Neural progenitor cell (in vitro differentiated cells): ENCODE measurements at regions not wholly inside any gene's neighbourhood (a gene's known extent, or its start where the extent isn't known, plus 50 kb on each side); places are given as distances from the start of the nearest gene placed in this dataset.

Experiments
- DNase-seq: peaks from one replicate; pipeline ENCODE4 v3.0.0-alpha.2; 2016; ENCODE audit warnings: low spot score
- H2AFZ ChIP-seq: fragments of 200-600 bp; sonication (generic); replicated peaks from 2 replicates; pipeline ENCODE4 v1.6.1; 2016; ENCODE audit warnings: antibody characterized with exemption
- H3F3A ChIP-seq: fragments of 200-600 bp; sonication (generic); 2 replicates; pipeline ENCODE4 v1.6.1; 2016; ENCODE audit warnings: antibody characterized with exemption, low read depth
- H3K27ac ChIP-seq: fragments of 200-600 bp; sonication (generic); 2 replicates; pipeline ENCODE4 v1.5.1; 2016; ENCODE audit warnings: mild to moderate bottlenecking
- H3K27me3 ChIP-seq: fragments of 200-600 bp; sonication (generic); 2 replicates; pipeline ENCODE4 v1.6.1; 2016; ENCODE audit warnings: mild to moderate bottlenecking, moderate library complexity
- H3K36me3 ChIP-seq: fragments of 200-600 bp; sonication (generic); 2 replicates; pipeline ENCODE4 v1.5.1; 2016
- H3K4me1 ChIP-seq: fragments of 200-600 bp; sonication (generic); 2 replicates; pipeline ENCODE4 v1.6.1; 2016; ENCODE audit warnings: mixed run types
- H3K4me2 ChIP-seq: fragments of 200-600 bp; sonication (generic); 2 replicates; pipeline ENCODE4 v1.6.1; 2016
- H3K4me3 ChIP-seq: fragments of 200-600 bp; sonication (generic); 2 replicates; pipeline ENCODE4 v1.5.1; 2016
- H3K79me2 ChIP-seq: fragments of 200-600 bp; sonication (generic); 2 replicates; pipeline ENCODE4 v1.6.1; 2016; ENCODE audit warnings: low read depth
- H3K9ac ChIP-seq: fragments of 200-600 bp; sonication (generic); 2 replicates; pipeline ENCODE4 v1.6.1; 2016
- H3K9me3 ChIP-seq: fragments of 200-600 bp; sonication (generic); 2 replicates; pipeline ENCODE4 v1.5.1; 2016; ENCODE audit warnings: low read depth
- H4K20me1 ChIP-seq: fragments of 200-600 bp; sonication (generic); 2 replicates; pipeline ENCODE4 v1.6.1; 2016; ENCODE audit warnings: low read depth
- H3K27ac Mint-ChIP-seq: 3 replicates; pipeline ENCODE4 v1.8.0; 2021; ENCODE audit warnings: mixed read lengths
- H3K27me3 Mint-ChIP-seq: 2 replicates; pipeline ENCODE4 v1.8.0; 2022; ENCODE audit warnings: low read depth, mild to moderate bottlenecking, inconsistent platforms, moderate library complexity, mixed read lengths; ENCODE audit not compliant: insufficient read depth
- H3K36me3 Mint-ChIP-seq: 3 replicates; pipeline ENCODE4 v1.8.0; 2021; ENCODE audit warnings: mixed read lengths
- H3K4me1 Mint-ChIP-seq: 3 replicates; pipeline ENCODE4 v1.8.0; 2021; ENCODE audit warnings: mixed read lengths
- H3K4me3 Mint-ChIP-seq: 3 replicates; pipeline ENCODE4 v1.8.0; 2021; ENCODE audit warnings: mild to moderate bottlenecking, moderate library complexity, mixed read lengths
- H3K9me3 Mint-ChIP-seq: 3 replicates; pipeline ENCODE4 v1.8.0; 2020; ENCODE audit warnings: mixed read lengths
- EZH2 ChIP-seq: fragments of 200-600 bp; sonication (generic); IDR thresholded peaks from 2 replicates; pipeline ENCODE4 v1.6.1; 2017; ENCODE audit warnings: antibody characterized with exemption, mild to moderate bottlenecking, moderate library complexity
- EZH2phosphoT487 ChIP-seq: fragments of 200-600 bp; sonication (generic); IDR thresholded peaks from 2 replicates; pipeline ENCODE4 v1.6.1; 2017; ENCODE audit warnings: antibody characterized with exemption
- TF ChIP-seq, protein P1 (sequence below): fragments of 200-600 bp; sonication (generic); IDR thresholded peaks from 2 replicates; pipeline ENCODE4 v1.5.1; 2017; ENCODE audit warnings: antibody characterized with exemption, mild to moderate bottlenecking

DNA sequence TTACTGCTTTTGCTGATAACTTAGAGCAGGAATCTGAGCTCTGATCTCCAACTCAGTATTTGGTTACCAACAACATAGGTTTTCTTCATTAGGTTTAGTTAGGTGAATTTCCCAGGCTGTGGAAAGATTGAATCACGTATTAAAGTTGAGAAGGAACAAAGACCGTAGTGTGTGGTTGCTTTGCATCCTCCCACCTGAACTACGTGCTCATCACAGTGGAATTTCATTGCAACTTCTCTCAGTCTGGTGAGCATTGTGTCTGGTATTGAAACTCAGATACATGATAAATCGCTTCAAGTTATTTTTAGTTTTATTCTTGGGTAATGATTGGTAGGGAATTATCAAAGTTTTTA is 139.4 kb upstream of the AKR1E2 start:
- no peak for TF ChIP-seq EZH2phosphoT487
- TF ChIP-seq EZH2: no peak
- TF ChIP-seq, protein P1, sequence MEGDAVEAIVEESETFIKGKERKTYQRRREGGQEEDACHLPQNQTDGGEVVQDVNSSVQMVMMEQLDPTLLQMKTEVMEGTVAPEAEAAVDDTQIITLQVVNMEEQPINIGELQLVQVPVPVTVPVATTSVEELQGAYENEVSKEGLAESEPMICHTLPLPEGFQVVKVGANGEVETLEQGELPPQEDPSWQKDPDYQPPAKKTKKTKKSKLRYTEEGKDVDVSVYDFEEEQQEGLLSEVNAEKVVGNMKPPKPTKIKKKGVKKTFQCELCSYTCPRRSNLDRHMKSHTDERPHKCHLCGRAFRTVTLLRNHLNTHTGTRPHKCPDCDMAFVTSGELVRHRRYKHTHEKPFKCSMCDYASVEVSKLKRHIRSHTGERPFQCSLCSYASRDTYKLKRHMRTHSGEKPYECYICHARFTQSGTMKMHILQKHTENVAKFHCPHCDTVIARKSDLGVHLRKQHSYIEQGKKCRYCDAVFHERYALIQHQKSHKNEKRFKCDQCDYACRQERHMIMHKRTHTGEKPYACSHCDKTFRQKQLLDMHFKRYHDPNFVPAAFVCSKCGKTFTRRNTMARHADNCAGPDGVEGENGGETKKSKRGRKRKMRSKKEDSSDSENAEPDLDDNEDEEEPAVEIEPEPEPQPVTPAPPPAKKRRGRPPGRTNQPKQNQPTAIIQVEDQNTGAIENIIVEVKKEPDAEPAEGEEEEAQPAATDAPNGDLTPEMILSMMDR: no peak
- H3K9me3 Mint-ChIP-seq: peaks cover 4% of the 10 kb centered on the region
- Histone ChIP-seq H3K9ac (no peak overlapping the region), H3K4me3 (no peak overlapping the region), H3K79me2 (no peaks in the 10 kb centered on the region), H3K36me3 (no peaks in the 10 kb centered on the region), H2AFZ (no peak overlapping the region), H3K27me3 (no peaks in the 10 kb centered on the region), H3K4me1 (no peaks in the 10 kb centered on the region), H3F3A (no peaks in the 10 kb centered on the region), H3K27ac (no peak overlapping the region), H3K4me2 (no peak overlapping the region), H3K9me3 (no peaks in the 10 kb centered on the region), H4K20me1 (no peaks in the 10 kb centered on the region)
- no peak overlapping the region for H3K27ac Mint-ChIP-seq
- H3K4me1 Mint-ChIP-seq: peaks cover 6% of the 10 kb centered on the region
- no peaks in the 10 kb centered on the region for H3K36me3 Mint-ChIP-seq
- DNase-seq: no peak
- no peaks in the 10 kb centered on the region for H3K27me3 Mint-ChIP-seq
- H3K4me3 Mint-ChIP-seq: no peak overlapping the region

DNA sequence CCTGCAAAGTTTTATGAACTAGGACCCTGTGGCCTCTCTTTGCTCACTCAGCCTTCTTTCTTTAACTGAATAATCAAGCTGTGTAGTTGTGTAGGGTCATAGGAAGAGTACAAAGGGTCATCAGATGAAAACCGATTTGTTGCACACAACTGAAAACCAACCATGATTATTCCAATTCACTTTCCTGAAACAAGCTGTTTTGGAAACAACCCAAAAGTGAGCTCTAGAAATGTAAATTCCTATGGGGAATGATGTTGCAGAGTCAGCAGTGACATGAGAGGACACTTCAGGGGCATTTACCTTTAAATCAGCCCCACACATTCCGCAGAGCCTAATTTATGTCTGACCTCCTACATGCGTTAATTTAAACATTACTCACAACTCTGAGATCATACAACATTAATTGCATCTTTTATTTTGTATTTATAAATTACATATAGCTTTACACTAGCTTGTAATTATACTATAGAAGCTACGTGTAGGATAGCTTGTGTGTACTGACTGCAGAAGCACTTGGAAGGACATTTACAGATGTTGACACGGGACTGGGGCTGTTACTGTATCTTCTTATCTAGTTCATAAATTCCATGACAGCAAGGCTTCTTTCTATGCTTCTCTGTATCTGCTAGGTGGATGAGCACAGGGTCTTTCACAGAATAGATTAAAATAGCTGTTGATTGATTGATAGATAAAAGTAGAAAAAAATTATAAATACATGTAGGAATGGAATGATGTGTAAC is 139.9 kb upstream of the AKR1E2 start:
- H3K4me3 ChIP-seq: no peak overlapping the region
- no peaks in the 10 kb centered on the region for H3F3A ChIP-seq
- no peak overlapping the region for H3K4me2 ChIP-seq
- H3K27me3 ChIP-seq: no peaks in the 10 kb centered on the region
- no peak overlapping the region for H3K27ac ChIP-seq
- H3K9me3 ChIP-seq: no peaks in the 10 kb centered on the region
- Mint-ChIP-seq H3K27me3 (no peaks in the 10 kb centered on the region), H3K9me3 (peaks cover 4% of the 10 kb centered on the region), H3K4me1 (peaks cover 6% of the 10 kb centered on the region), H3K27ac (no peak overlapping the region), H3K4me3 (no peak overlapping the region), H3K36me3 (no peaks in the 10 kb centered on the region)
- no peaks in the 10 kb centered on the region for H3K4me1 ChIP-seq
- TF ChIP-seq EZH2phosphoT487 (no peak), EZH2 (no peak)
- TF ChIP-seq, protein P1: no peak
- no peak for DNase-seq
- no peaks in the 10 kb centered on the region for H4K20me1 ChIP-seq
- H3K36me3 ChIP-seq: no peaks in the 10 kb centered on the region
- H2AFZ ChIP-seq: no peak overlapping the region
- no peaks in the 10 kb centered on the region for H3K79me2 ChIP-seq
- no peak overlapping the region for H3K9ac ChIP-seq

DNA sequence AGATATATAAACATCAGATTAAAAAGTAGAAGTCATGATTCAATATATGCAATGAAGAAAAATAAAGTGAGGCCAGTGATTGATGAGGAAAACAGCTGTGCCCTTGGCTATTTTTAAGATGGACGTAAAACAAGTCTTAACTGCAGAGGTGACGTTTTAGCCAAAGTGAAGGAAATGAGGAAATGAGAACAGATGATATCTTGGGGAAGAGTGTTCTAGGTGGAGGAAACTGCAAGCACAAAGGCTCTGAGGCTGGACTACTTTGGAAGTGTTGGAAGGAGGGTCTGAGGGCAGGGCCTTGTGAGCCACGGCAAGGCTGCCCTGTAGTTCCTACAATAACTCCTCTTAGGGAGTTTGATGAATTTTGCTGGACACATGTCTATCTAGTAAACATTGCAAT is 140.5 kb upstream of the AKR1E2 start:
- no peaks in the 10 kb centered on the region for H3K4me1 ChIP-seq
- no peaks in the 10 kb centered on the region for H3K9me3 ChIP-seq
- H3K27ac ChIP-seq: no peak overlapping the region
- H3K79me2 ChIP-seq: no peaks in the 10 kb centered on the region
- no peak overlapping the region for H3K4me3 ChIP-seq
- no peak overlapping the region for H3K4me2 ChIP-seq
- TF ChIP-seq, protein P1: no peak
- TF ChIP-seq EZH2: no peak
- TF ChIP-seq EZH2phosphoT487: no peak
- no peak overlapping the region for H2AFZ ChIP-seq
- no peaks in the 10 kb centered on the region for H3K27me3 ChIP-seq
- Mint-ChIP-seq H3K9me3 (peaks cover 4% of the 10 kb centered on the region), H3K36me3 (no peaks in the 10 kb centered on the region), H3K27me3 (no peaks in the 10 kb centered on the region), H3K27ac (no peak overlapping the region), H3K4me3 (no peak overlapping the region), H3K4me1 (peaks cover 6% of the 10 kb centered on the region)
- H4K20me1 ChIP-seq: no peaks in the 10 kb centered on the region
- no peak for DNase-seq
- H3F3A ChIP-seq: no peaks in the 10 kb centered on the region
- H3K9ac ChIP-seq: no peak overlapping the region
- H3K36me3 ChIP-seq: no peaks in the 10 kb centered on the region
